Bone marrow (tissue), 2 donors: ENCODE measurements at regions not wholly inside any gene's neighbourhood (a gene's known extent, or its start where the extent isn't known, plus 50 kb on each side); places are given as distances from the start of the nearest gene placed in this dataset.
A peak's percentile ranks its signal among the peaks of the same experiment; 100 is the strongest.
"Not testable (repeated sequence)": the region's sequence is repeated elsewhere in the genome, so short reads cannot be mapped to it uniquely, and the experiment has no call there.

Experiments used
- DNase-seq, 2 donors: peaks; one replicate each; lab custom pipeline; 2025; lab: John Stamatoyannopoulos, UW

DNA sequence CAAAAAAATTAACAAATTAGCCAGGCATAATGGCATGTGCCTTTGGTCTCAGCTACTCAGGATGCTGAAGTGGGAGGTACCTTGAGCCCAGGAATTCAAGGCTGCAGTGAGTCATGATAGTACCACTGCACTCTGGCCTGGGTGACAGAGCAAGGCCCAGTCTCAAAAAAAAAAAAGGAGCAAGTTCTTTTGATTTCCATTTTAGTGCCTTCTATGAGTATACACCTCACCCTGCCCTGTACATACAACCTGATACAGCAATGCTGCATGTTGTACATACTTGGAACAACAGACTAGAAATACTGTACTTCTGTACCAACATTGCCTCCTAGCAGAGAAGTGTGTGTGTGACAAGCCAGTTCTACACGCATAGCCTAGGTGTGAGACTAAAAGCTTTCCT, 97.3 kb upstream of the CARMIL1 start:
- DNase-seq, result peak in 1 of 2 donors; percentile 2

DNA sequence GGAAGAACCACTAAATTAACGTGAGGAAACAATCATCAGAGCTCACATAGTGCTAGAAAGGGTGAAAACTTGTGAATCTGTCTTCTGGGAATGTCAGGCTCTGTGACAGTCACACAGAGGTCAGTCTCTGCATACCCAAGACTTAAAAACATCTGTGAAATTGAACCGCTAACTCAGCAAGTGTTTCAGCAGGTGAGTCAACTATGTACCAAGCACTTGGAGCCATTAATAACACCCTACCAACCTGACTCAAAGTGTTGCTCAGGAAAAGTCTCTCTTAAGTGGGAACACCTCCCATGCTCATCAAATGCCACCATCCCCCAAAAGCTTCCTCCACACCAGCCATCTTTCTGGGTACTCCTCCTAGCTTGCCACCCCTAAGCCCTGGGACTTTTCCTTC, 92.3 kb upstream of the CARMIL1 start:
- no peak for DNase-seq

DNA sequence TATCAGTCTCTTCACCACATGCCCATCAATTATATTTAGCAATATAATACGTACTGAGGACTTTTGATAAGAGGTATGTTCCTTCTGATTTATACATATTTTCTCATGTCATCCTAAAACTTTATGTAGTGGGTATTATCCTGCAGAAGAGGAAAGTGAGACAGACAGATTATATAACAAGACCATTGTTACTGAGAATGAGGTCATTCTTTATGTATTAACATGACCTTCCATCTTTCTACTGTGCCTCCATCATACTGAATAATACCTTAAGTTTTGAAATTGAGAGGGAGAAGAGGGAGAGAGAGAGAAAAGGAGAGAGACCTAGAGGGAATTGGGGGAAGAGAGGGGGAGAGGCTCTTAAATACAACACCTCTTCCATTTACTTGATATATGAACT, 90.9 kb upstream of the CARMIL1 start:
- no peak for DNase-seq

DNA sequence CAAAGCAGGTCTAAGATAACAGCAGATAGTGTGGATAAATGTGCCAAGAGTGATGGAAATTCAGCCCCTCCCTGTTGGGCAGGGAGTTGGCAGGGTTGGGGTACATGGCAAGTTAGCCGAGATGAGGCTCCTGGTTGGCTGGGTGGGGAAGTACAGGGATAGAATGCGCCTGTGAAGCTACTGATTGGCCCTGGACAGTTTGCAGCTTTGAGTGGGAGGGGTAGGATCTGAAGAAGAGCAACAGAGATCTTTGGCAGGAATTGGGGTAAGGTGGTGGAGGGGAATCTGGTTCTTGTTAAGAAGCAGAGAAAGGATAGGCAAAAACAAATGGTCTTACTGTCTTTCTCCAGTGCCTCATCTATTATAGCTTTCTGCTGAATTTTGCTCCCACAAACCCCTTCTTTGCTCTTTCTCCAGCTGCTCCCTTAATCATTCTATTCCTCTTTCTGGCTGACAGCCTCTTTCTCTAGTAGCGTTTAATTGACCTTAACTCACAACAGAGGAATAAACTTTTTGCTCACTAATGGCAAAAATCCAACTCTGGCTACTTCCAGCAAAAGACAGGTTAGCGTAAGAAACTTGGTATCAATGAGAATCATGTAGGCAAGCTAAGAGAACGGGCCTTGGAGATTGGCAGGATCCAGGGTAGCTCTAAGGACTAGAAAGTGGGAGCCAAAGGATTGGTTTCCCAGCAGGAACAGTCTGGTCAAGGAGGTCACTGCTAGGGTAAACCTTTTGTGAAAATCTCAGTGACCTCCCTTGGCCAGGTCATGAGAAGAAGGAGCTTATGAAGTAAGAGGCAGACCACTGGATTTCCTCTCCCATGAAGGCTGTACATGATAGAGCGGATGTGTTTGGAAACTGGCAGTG, 86.3 kb upstream of the CARMIL1 start:
- no peak for DNase-seq

DNA sequence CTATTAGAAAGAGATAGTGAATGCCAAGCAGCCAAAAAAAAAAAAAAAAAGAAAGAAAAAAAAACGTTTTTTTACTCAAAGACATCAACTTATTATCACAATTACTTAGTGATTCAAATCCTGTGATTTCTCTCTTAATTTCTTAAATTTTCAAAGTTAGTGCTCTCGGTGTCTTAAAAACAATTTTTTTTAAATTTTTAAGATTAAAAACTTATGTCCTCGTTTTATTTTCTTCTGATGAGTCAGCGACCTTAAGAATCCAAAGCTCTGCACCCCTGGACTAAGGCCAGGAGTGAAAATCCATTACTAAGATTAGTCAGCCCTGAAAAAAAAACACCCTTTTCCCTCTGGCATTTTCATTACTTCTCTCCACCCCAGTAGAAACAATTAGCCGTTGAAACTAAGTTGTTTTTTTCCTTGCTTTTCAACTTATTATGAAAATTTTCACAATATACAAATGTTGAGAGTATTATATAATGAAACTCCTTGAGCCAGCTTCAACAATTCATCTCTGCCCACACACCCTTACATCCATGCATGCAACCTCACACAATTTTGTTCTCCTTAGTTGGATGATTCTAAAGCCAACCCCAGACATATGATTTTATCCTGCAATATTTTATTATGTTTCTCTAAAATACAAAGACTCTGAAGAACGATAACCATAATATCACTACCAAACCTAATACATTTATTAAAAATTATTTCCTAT, 85.6 kb upstream of the CARMIL1 start:
- DNase-seq, result no peak

DNA sequence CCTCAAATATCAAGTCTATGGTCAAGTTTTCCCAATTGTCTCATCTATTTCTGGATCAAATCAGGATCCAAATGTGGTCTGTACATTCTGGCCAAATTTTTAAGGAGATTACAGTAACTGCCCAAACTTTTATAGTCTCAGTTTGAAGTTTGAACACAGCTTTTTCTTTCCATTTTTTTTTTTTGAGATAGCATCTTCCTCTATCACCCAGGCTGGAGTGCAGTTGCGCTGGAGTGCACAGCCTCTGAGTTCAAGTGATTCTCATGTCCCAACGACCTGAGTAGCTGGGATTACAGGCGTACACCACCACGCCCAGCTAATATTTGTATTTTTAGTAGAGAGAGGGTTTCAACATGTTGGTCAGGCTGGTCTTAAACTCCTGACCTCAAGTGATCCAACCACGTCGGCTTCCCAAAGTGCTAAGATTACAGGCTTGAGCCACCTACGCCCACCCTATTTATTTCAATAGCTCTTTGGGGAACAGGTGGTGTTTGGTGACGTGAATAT, 84.9 kb upstream of the CARMIL1 start:
- DNase-seq, result no peak

DNA sequence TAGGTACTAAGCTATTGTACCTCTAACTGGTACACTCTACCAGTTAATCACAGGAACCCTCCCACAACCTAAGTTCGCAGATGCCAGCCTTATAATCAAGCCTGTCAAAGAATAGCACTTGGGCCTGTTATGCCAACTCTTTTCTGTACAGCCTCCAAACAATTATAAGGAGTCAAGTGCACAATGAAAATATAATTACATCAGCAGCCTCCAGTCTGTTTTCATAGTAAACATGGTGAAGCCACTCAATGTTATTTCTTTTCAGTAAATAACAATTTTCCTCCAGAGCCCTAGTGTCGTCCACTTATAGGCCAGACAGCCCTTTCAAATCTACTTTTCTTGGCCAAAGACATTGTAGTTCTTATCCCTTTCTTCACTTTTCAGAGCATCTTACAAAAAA, 82.7 kb upstream of the CARMIL1 start:
- no peak for DNase-seq

DNA sequence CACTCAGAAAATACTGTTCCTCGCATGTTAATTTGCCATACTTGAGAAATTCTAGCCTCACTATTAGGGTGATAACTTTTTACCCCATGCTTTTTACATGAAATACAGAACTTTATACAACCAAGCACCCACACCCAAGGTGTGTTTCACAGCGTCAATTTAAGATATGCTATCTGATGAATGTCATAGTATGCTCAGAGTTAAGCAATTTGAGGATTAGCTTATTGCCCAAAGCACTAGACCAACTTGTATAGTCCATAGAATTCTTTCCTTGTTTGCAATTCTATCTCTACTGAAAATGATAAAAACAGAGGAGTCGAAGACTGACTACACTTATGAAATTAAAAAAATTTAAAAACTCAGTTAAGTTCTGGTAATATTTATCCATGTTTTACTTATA, 82.1 kb upstream of the CARMIL1 start:
- no peak for DNase-seq

DNA sequence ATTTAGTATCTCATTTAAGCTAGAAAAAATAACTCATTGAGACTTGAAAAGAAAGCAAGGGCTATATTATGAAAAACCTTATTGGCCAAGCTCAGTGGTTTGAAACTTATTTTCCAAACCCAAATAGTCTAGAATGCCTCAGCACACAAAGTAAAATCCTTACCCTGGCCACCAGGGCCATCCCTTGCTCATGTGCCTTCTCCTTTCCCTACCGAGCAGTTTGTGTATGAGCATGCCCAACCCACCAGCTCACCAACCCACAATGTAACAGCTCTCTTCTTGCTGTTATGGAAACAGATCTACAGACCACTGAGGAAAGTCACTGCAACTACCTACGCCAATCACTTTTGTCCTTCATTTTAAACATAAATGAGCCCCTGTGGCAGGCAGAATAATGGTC, 79.6 kb upstream of the CARMIL1 start:
- no peak for DNase-seq

DNA sequence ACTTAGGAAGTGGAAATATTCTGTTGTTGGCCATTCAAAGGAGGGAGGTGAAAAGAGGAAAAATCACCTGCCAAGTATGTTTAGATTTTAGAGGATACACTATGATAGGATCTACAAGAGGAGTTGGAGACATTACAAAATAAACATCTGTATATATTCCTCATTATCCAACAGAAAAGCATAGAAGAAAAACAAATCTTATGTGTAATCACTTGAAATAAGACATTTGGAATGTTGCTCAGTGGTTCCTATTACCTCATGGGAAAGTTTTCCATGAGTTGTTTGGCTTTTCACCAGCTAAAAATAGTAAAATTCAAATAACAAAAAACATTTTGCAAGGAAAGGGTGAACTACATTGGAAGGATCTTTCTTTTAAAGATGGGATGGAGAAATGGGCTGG, 76.7 kb upstream of the CARMIL1 start:
- no peak for DNase-seq

DNA sequence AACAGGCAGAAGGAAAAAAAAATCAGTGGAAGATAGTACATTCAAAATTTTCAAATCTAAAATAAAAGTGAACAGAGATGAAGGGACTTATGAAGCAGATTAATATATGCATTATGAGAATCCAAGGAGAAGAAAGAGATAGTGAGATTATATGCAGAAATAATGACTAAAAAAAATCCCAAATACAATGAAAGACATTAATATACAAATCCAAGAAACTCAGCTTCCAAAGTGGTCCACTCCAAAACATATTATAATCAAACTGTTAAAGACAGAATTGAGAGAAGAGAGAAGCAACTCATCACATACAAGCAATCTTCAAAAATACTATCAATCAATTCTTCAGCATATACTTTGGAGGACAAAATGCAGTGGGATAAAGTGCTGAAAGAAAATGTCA, 73.5 kb upstream of the CARMIL1 start:
- no peak for DNase-seq

DNA sequence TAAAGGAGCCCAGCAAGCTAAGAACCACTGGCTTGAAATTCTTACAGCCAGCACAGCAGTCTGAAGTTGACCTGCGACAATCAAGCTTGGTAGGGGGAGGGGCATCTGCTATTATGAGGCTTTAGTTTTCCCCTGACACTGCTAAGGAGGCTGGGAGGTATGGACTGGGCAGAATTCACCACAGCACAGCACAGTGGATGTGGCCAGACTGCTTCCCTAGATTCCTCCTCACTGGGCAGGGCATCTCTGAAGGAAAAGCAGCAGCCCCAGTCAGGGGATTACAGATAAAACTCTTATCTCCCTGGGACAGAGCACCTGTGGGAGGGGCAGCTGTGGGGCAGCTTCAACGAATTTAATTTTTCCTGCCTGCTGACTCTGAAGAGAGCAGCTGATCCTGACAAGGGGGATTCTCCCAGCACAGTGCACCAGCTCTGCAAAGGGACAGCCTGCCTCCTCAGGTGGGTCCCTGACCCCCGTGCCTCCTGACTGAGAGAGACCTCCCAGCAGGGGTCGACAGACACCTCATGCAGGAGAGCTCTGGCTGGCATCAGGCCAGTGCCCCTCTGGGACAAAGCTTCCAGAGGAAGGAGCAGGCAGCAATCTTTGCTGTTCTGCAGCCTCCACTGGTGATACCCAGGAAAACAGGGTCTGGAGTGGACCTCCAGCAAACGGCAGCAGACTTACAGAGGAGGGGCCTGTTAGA, 71.6 kb upstream of the CARMIL1 start:
- DNase-seq, result not testable (repeated sequence)

DNA sequence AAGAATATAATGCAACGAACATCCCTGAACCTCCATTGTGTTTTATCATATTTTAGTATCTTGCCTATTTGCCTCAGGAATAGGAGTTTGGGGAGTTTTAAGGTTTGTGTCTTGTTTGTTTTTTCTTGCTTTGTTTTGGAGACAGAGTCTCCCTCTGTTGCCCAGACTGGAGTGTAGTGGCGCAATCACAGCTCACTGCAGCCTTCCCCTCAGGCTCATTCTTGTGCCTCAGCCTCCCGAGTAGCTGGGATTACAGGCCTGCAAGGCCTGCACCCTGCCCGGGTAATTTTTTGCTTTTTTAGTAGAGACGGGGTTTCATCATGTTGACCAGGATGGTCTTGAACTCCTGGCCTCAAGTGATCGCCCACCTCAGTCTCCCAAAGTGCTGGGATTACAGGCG, 63.3 kb upstream of the CARMIL1 start:
- no peak for DNase-seq

DNA sequence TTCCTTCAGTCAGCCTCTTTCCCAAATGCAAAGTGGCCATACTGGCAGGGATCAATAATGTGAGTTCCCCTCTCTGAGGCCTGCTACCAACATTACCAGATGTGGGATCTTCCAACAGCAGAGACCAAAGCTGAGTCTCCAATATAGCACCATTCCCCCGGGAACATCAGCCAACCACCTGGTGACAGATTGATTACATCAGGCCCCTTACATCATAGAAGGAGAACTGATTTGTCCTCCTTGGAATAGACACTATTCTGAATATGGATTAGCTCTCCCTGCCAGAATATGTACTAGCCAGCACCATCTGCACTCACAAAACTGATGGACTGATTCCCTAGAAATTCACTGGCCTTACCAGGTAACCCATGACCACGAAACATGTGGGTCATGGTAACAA, 61.9 kb upstream of the CARMIL1 start:
- no peak for DNase-seq

DNA sequence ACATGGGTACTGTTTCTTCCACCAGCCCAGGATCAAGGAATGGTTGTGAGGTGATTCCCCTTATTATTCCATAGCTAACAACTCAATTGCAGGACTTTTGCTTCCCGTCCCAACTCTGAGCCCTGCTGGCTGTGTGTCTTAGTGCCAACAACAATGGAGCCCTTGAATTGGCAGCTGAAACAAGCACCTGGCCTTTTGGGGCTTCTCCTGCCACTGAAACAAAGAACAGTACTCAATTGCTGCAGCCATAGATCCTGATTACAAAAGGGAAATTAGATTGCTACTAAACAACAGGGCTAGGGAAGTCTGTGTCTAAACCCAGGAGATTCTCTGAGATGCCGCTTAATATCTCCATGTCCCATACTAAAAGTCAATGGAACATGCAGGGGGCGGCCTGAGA, 61.3 kb upstream of the CARMIL1 start:
- no peak for DNase-seq

DNA sequence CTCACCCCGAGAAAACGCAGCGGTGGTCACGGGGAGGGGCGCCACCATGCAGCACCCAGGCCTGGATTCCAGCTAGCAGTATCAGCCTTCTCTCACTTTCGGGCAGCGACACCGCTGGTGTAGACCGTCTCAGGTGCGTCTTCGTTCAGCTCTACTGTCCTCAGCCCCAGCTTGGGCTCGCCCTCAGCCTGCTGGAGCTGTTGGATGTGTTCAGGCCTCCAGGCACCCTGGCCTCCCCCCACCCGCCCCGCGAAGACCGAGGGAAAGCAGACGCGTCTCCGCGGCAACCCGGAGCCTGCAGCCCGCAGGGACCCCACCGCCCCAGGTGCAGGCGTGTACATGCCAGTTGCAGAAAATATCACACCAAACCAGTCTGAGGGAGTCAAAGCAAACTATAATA, 60.8 kb upstream of the CARMIL1 start:
- DNase-seq, result no peak

DNA sequence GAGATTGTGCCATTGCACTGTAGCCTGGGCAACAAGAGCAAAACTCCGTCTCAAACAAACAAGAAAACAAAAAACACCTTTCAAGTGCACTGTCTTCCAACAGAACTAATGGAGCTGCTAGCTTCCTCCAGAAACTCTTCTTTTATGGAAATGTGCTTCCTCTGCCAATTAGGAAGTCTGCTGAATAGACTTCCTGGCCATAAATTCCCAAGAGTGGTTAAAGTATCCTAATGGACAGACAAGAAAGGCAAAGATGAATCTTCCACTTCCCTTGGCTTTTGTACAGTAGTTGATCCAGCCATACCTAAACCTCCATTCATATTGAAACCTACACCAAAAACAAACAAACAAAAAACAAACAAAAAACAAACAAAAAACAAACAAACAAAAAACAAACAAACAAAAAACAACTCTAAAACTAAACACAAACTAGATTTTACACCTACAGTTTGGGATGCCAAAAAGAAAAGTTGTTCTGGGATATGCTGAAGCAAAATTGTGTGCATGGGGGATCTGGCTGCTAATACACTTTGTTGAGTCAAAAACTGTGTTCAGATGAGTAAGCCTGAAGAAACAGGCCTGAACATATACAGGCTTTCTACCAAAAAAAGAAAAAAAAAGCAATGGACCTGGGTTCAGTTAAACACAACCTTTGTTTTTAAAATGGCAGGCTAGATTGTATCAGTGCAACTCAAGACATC, 59.8 kb upstream of the CARMIL1 start:
- DNase-seq, result no peak

DNA sequence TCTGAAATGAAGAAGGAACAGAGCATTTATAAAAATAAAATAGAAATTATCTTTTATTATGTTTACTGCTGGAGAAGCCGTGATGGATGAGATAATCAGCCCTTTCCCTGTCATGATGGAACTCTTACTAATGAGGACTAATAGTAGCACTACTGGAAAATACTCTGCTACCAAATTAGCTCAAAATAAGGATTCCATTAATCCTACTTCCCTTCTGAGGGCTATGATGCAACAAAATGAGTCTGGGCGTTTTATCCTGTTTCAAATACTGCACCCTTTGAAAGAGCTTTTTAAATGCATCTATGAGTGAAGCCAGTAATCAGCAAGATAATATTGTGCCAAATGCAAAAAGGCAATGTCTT, 59.3 kb upstream of the CARMIL1 start:
- no peak for DNase-seq

DNA sequence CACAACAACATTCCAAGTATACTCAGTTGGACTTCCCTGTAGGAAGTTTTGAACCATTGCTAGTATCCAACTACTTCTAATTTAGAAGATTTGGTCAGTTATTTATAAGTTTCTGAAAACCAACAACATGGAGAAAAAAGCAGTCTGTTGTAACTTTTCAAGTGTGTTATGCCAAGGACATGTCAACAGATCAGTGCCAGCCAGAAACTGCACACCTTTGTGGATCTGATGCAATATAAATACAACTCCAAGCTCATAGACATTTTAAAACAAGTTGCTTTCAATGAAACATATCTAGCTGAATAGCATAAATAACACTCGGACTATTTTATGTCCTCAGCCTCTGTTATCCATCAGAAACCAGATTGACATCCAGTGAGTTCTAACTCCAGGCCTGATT, 58.3 kb upstream of the CARMIL1 start:
- no peak for DNase-seq

DNA sequence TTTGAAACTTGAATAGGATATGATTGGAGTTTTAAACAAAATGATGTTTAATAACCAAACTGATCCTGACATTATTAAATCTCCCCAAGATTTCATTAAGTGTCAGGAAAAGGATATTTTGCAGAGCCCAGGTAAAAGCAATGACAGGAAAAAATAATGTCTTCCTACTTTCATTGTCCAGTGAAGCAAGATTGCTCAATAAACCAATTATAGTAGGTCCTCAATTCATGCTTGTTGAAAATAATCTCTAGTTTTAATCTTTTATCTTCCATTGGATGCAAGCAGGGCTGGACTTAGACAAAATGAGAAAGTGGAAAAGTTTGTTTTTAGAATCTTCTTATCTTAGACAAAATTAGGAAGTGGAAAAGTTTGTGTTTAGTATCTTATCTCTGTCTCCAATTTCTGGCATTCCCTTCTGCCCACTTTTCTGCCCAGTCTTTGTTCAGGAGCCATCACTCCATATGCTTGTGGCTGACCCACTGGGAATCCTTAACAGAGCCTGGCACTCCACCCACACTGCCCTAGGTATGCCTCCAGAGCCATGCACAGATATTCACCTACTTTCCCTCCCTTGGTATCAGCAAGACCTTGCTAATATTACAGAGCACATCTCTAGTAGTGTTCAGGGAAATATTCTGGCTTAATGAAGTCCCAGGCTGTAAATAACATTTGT, 57.0 kb upstream of the CARMIL1 start:
- no peak for DNase-seq

DNA sequence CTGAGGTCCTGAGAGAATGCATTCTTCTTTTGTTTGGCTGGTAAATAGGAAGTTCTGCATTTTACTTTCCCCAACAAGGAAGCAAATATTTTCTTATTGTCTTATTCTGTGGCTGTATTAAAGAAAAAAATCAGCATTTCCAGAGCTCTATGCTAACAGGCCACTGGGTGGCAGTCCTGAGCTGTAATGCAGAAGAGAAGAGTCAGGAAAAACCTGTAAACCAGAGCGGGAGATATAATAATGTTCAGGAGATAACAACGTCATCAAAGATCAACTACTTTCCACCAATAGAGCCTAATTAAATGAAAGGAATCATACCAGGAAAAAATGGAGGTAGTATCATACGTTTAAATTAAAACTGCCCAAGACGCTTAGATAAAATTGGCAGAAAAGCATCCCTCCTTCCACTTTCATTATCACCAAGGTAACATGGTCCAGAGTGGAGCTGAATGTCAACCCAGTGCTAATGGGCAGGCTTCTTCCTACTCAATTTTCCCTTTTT, 55.6 kb upstream of the CARMIL1 start:
- peak in 1 of 2 donors; percentile 35 for DNase-seq
